ENCODE measurements at regions not wholly inside any gene's neighbourhood (a gene's known extent, or its start where the extent isn't known, plus 50 kb on each side); places are given as distances from the start of the nearest gene placed in this dataset.

GRCh38 chr2:219709331-219709761 is 81.9 kb downstream of the SLC4A3 start:
- no peaks in the 10 kb centered on the region for H3K79me1 ChIP-seq (ENCODE audit: insufficient read depth, low read depth, low read length, poor library complexity, severe bottlenecking)
- Mint-ChIP-seq H3K27ac (no peak overlapping the region), H3K27me3 (ENCODE audit: low read depth) (peaks cover 24% of the 10 kb centered on the region), H3K9me3 (peaks cover 8 to 12% of the 10 kb centered on the region in 2 experiments), H3K4me3 (no peak overlapping the region), H3K36me3 (ENCODE audit: insufficient read depth in 1 of 3, low read depth in 3 of 3) (peaks cover 4 to 11% (median 5%) of the 10 kb centered on the region in 3 experiments; a peak in 6 of 7 replicates), H3K4me1 (peaks cover 26 to 34% of the 10 kb centered on the region in 2 experiments)
- H3T11ph ChIP-seq (ENCODE audit: low read length): no peak overlapping the region
- no peak overlapping the region for H2AFZ ChIP-seq (ENCODE audit: low read length)
- no peak overlapping the region for H2BK15ac ChIP-seq (ENCODE audit: low read depth, low read length)
- H3K9me3 ChIP-seq (ENCODE audit: control insufficient read depth, low read depth, low read length): no peaks in the 10 kb centered on the region
- no peak overlapping the region for H3K9ac ChIP-seq (ENCODE audit: extremely low read depth, insufficient read length, low read length)
- no peak overlapping the region for H4K91ac ChIP-seq (ENCODE audit: insufficient read length, low read depth, low read length)
- no peaks in the 10 kb centered on the region for H3K23me2 ChIP-seq (ENCODE audit: insufficient read length, low read depth, low read length, poor library complexity, severe bottlenecking)
- H3K14ac ChIP-seq (ENCODE audit: insufficient read depth, low read length): no peak overlapping the region
- no peak overlapping the region for H3K23ac ChIP-seq (ENCODE audit: insufficient read length, low read depth, low read length)
- no peaks in the 10 kb centered on the region for H3K27me3 ChIP-seq (ENCODE audit: insufficient read depth, low read length)
- no peak overlapping the region for H3K27ac ChIP-seq (ENCODE audit: insufficient read length, low read depth, low read length)
- peaks cover 7% of the 10 kb centered on the region; the same call in 1 of the 2 replicates for H3K4me1 ChIP-seq (ENCODE audit: insufficient read depth, low read length)
- no peak overlapping the region for H2BK5ac ChIP-seq (ENCODE audit: insufficient read length, low read length)
- H3K4me2 ChIP-seq (ENCODE audit: insufficient read depth, insufficient read length, low read length): no peak overlapping the region
- H4K5ac ChIP-seq (ENCODE audit: insufficient read length, low read depth, low read length): no peak overlapping the region
- no peaks in the 10 kb centered on the region for H3K79me2 ChIP-seq (ENCODE audit: insufficient read depth, low read length)
- H4K20me1 ChIP-seq (ENCODE audit: control insufficient read depth, insufficient read depth, insufficient read length): no peaks in the 10 kb centered on the region
- no peak overlapping the region for H3K4ac ChIP-seq (ENCODE audit: low read depth, low read length)
- H2BK12ac ChIP-seq (ENCODE audit: insufficient read length, low read depth, low read length): no peak overlapping the region
- no peak overlapping the region for H2BK20ac ChIP-seq (ENCODE audit: low read depth, low read length, poor library complexity, severe bottlenecking)
- H2AK5ac ChIP-seq (ENCODE audit: insufficient read length, low read length): no peak overlapping the region
- TF ChIP-seq, protein P1, sequence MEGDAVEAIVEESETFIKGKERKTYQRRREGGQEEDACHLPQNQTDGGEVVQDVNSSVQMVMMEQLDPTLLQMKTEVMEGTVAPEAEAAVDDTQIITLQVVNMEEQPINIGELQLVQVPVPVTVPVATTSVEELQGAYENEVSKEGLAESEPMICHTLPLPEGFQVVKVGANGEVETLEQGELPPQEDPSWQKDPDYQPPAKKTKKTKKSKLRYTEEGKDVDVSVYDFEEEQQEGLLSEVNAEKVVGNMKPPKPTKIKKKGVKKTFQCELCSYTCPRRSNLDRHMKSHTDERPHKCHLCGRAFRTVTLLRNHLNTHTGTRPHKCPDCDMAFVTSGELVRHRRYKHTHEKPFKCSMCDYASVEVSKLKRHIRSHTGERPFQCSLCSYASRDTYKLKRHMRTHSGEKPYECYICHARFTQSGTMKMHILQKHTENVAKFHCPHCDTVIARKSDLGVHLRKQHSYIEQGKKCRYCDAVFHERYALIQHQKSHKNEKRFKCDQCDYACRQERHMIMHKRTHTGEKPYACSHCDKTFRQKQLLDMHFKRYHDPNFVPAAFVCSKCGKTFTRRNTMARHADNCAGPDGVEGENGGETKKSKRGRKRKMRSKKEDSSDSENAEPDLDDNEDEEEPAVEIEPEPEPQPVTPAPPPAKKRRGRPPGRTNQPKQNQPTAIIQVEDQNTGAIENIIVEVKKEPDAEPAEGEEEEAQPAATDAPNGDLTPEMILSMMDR (conservative IDR thresholded peaks at IDR 0.05): no peak
- no peak overlapping the region for H4K8ac ChIP-seq (replicated peaks; ENCODE audit: insufficient read length, low read depth, low read length)
- no peak overlapping the region for H3K18ac ChIP-seq (ENCODE audit: insufficient read length, low read depth, low read length)
- H3K56ac ChIP-seq (ENCODE audit: insufficient read length, low read depth, low read length): no peak overlapping the region
- H2BK120ac ChIP-seq (ENCODE audit: low read depth, low read length, poor library complexity, severe bottlenecking): no peak overlapping the region
- DNase-seq: no peak
- WGBS (ENCODE audit: extremely low coverage, insufficient read length, low lambda C conversion rate): no CpG with 5 or more reads among the region's 2 CpGs
